ENCODE measurements at regions not wholly inside any gene's neighbourhood (a gene's known extent, or its start where the extent isn't known, plus 50 kb on each side); places are given as distances from the start of the nearest gene placed in this dataset.

DNA sequence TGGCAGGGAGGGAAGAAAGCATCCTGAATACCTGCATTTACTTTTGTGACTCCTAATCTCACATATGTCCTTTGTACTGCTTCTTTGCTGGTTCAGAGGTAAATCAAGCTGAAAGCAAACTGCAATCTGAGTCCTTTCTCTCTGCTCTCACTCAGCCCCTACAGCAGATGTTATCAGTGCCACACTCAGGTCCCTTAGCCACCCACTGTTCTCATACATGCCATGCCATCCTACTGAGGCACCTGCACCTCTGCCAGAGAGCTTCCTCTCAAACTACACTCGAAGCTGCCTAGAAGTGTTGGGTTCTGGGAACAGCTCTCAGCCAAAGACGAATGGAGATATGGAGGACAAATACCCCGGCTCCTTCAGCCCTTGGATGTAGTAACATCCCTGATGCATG is 244.5 kb downstream of the TXNL1 start:
- no peak for ATAC-seq
- Mint-ChIP-seq H3K9me3 (no peaks in the 10 kb centered on the region), H3K4me3 (no peak overlapping the region), H3K4me1 (ENCODE audit: low read depth) (no peaks in the 10 kb centered on the region), H3K27me3 (ENCODE audit: low read depth) (no peaks in the 10 kb centered on the region), H3K36me3 (ENCODE audit: insufficient read depth) (no peaks in the 10 kb centered on the region)
- DNase-seq, result no peak

DNA sequence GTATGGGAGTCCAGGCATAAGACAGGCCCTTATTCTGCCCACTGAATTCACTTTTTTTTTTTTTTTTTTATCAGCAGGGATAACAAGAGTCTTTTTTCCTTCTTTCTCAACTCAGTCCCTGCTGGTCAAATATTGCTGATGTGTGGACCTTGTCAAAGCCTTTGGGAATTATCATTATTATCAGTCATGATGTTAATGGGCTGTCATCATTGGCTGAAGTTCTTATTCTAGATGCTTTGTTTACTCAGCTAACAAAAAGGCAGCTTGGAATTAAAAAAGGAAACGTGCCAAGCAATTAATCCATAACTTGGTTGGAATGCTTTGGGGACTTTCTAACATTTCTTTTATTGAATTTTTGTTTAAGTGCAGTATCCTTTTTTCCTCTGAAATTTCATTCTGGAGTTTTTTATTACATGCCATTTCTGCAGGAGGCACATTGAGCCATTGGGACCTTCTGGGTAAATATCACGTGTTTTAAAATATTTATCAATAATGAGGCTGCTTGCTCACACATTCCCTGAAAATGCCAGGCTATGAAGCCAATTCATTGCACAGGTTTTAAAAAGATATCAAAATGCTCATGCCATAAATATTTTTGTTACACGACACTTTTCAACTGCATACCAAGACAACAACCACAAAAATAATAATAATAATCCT is 246.3 kb downstream of the TXNL1 start:
- H3K27me3 Mint-ChIP-seq (ENCODE audit: low read depth), result no peaks in the 10 kb centered on the region
- no peaks in the 10 kb centered on the region for H3K36me3 Mint-ChIP-seq (ENCODE audit: insufficient read depth)
- DNase-seq (no peak), ATAC-seq (no peak)
- no peak overlapping the region for H3K4me3 Mint-ChIP-seq
- no peaks in the 10 kb centered on the region for H3K4me1 Mint-ChIP-seq (ENCODE audit: low read depth)
- H3K9me3 Mint-ChIP-seq, result no peaks in the 10 kb centered on the region

DNA sequence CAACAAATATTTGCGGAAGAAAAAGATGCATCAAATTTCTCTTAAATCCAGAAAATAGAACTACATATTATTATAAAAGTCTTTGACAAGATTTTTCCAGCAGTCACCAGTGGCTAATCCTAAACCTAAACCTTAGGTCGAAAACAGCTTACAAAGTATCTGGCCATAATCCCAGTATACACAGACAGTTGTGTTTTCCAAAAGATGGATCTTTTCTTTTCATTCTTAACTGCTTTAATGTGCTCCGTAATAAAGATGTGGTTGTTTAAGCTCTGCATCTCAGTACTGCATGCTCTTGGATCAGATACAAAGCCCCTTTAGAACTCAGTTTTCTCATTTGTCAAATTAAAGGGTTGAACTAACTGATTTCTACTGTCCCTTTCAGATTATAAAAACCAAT is 247.8 kb downstream of the TXNL1 start:
- no peak for DNase-seq
- Mint-ChIP-seq H3K27me3 (ENCODE audit: low read depth) (no peaks in the 10 kb centered on the region), H3K4me1 (ENCODE audit: low read depth) (no peaks in the 10 kb centered on the region), H3K36me3 (ENCODE audit: insufficient read depth) (no peaks in the 10 kb centered on the region), H3K9me3 (no peaks in the 10 kb centered on the region), H3K4me3 (no peak overlapping the region)
- ATAC-seq, result no peak

DNA sequence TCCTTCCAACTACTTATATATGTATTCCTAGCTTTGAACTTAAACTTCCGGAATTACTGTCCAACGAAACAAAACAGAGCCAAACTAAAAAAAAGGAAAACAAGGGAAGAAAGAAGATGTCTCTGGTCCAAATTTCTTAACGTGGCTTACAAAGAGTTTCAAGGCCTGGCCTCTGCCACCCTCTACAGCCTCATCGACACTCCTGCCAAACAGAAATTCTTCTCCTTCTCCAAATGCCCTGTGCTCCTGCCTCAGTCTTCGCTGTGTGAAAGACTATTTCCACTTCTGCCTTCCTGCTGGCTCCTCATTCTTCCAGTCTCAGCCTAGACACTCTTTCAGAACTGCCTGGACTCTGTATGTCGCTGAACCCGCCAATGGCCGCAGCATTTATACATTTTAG is 249.2 kb downstream of the TXNL1 start:
- Mint-ChIP-seq H3K4me3 (no peak overlapping the region), H3K36me3 (ENCODE audit: insufficient read depth) (no peaks in the 10 kb centered on the region), H3K9me3 (no peaks in the 10 kb centered on the region), H3K27me3 (ENCODE audit: low read depth) (no peaks in the 10 kb centered on the region), H3K4me1 (ENCODE audit: low read depth) (no peaks in the 10 kb centered on the region)
- no peak for DNase-seq
- ATAC-seq, result no peak

DNA sequence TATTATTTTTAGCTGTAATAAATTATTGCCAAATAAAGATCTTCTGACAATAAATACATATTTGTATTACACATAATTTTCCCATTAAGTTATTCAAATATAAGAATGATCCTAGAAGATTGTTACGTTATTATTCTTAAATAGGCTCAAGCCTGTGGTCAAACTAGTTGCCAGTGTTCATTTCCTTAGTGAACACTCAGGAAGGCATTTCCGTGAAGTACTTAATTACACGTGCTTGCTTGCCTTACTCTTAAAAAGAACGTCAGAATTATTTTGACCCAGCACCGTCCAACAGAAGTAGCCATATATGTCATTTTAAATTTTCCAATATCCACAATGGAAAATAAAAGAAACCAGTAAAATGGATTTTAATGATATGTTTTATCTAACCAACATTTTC is 249.8 kb downstream of the TXNL1 start:
- Mint-ChIP-seq H3K27me3 (ENCODE audit: low read depth) (no peaks in the 10 kb centered on the region), H3K36me3 (ENCODE audit: insufficient read depth) (no peaks in the 10 kb centered on the region)

DNA sequence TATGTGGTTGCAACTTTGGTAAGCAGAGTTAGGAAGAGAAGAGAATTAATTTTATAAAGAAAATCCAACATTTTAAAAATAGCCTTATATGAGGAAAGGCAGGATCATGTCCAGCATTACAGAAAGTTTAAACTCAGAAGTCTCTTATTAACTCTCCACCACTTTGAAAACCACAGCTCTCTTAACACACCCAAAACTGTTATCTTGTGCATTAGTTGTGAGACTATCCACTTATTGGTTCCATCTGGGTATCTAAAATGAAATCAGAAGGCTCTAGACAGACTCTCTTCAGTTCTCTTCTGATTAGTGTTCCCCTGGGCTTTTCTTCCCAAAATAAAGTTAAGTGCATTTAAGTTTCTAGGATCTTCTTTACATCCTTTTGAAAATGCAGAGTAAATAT is 251.5 kb downstream of the TXNL1 start:
- ATAC-seq, result no peak
- Mint-ChIP-seq H3K36me3 (ENCODE audit: insufficient read depth) (no peaks in the 10 kb centered on the region), H3K4me3 (no peak overlapping the region), H3K9me3 (peaks cover 5% of the 10 kb centered on the region), H3K27me3 (ENCODE audit: low read depth) (no peaks in the 10 kb centered on the region), H3K4me1 (ENCODE audit: low read depth) (no peaks in the 10 kb centered on the region)
- DNase-seq, result no peak

More for the DNA sequence above, 249.8 kb downstream of the TXNL1 start:
- Mint-ChIP-seq H3K4me1 (ENCODE audit: low read depth) (no peaks in the 10 kb centered on the region), H3K4me3 (no peak overlapping the region), H3K9me3 (peaks cover 2% of the 10 kb centered on the region)
- ATAC-seq, result no peak
- DNase-seq, result no peak

DNA sequence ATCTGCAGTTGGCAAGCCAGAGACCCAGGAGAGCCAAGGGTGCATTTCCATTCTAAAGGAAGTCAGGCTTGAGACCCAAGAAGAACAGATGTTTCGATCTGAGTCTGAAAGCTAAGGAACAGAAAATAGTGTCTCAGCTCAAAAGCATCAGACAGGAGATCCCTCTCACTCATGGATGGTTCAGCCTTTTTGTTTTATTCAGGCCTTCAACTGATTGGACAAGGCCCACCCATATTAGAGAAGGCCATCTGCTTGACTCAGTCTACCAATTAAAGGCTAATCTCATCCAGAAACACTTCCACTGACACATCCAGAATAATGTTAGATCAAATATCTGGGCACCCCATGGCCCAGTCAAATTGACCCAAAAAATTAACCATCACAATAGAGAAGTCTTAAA is 255.0 kb downstream of the TXNL1 start:
- H3K9me3 Mint-ChIP-seq, result peaks cover 5% of the 10 kb centered on the region
- peaks cover 1% of the 10 kb centered on the region for H3K27me3 Mint-ChIP-seq (ENCODE audit: low read depth)
- no peak overlapping the region for H3K4me3 Mint-ChIP-seq
- DNase-seq (no peak), ATAC-seq (no peak)
- no peaks in the 10 kb centered on the region for H3K4me1 Mint-ChIP-seq (ENCODE audit: low read depth)
- no peaks in the 10 kb centered on the region for H3K36me3 Mint-ChIP-seq (ENCODE audit: insufficient read depth)

DNA sequence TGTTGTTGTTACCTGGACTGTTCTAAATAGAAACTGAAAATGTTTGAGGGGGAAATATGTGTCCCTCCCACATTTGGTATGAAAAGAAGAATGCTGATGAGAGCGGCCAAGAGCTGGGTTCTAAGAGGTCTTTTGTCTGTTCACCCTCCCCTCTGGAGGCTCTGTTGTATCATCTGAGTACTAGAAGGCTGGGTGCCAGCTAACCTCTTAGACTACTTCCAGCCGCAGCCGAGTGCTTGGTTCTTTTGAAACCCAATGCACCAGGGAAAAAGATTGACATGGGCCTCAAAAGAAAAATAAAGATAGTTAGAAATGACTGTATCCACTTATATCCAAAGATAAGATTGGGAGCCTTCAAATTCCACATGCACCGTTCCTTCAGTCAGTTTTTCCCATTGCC is 255.9 kb downstream of the TXNL1 start:
- Mint-ChIP-seq H3K4me3 (no peak overlapping the region), H3K9me3 (peaks cover 5% of the 10 kb centered on the region), H3K4me1 (ENCODE audit: low read depth) (no peaks in the 10 kb centered on the region), H3K36me3 (ENCODE audit: insufficient read depth) (no peaks in the 10 kb centered on the region), H3K27me3 (ENCODE audit: low read depth) (peaks cover 1% of the 10 kb centered on the region)
- ATAC-seq (no peak), DNase-seq (no peak)

DNA sequence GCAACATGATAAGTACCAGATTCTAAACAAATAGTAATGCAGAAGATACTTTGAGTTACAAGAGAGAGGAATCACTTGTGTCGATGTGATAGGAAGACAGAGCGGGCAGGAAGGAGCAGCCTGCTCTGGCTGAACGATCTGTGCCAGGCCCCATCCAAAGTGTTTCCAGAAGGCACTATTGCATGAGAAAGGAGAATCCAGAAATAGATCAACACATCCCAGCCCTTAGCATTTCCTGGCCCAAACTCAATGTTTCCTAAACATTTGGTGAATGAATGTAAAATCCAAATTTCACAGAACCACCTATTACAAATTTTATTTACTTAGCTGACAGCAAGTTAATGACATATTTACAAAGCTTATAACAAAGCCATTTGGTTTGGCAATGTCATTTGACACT is 257.2 kb downstream of the TXNL1 start:
- Mint-ChIP-seq H3K9me3 (peaks cover 5% of the 10 kb centered on the region), H3K4me1 (ENCODE audit: low read depth) (no peaks in the 10 kb centered on the region), H3K36me3 (ENCODE audit: insufficient read depth) (no peaks in the 10 kb centered on the region), H3K4me3 (no peak overlapping the region), H3K27me3 (ENCODE audit: low read depth) (peaks cover 1% of the 10 kb centered on the region)
- no peak for DNase-seq
- no peak for ATAC-seq

DNA sequence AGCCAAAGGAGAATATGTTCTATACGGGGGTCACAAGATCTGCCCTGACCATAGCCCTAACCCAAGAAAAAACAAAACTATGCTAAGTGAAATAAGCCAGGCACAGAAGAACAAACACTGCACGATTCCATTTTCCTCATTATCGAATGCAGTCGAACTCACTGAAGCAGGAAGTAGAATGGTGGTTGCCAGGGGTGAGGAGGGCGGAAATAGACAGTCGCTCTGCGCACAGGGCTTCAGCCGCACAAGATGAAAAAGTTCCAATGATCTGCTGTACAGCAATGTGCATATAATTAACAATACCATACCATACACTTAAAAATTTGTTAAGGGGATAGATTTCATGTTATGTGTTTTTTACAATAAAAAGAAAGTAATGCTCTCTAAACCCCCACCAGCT is 257.7 kb downstream of the TXNL1 start:
- DNase-seq (no peak), ATAC-seq (no peak)
- Mint-ChIP-seq H3K4me1 (ENCODE audit: low read depth) (no peaks in the 10 kb centered on the region), H3K27me3 (ENCODE audit: low read depth) (peaks cover 3% of the 10 kb centered on the region), H3K36me3 (ENCODE audit: insufficient read depth) (no peaks in the 10 kb centered on the region), H3K9me3 (peaks cover 5% of the 10 kb centered on the region), H3K4me3 (no peak overlapping the region)

DNA sequence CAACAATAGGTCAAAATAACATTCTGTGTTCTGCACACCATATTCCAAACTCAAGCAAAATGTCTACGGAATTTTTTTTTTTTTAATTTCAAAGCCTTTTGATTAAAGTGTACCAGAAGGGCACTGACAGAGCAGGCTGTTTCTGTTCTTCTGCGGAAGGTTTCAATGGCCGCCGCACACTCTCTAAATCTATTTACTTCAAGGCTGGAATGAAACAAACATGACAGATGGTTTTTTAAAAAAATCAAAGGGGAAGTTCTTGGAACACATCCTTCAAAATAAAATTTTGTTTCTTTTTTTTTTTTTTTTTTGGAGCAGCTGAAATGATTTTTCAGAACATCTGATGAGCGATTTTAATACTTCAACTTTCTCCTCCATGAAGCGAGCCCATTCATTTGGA is 259.1 kb downstream of the TXNL1 start:
- no peak overlapping the region for H3K4me3 Mint-ChIP-seq
- ATAC-seq, result no peak
- no peak for DNase-seq
- H3K4me1 Mint-ChIP-seq (ENCODE audit: low read depth), result no peaks in the 10 kb centered on the region
- peaks cover 3% of the 10 kb centered on the region for H3K27me3 Mint-ChIP-seq (ENCODE audit: low read depth)
- H3K9me3 Mint-ChIP-seq, result peaks cover 5% of the 10 kb centered on the region
- H3K36me3 Mint-ChIP-seq (ENCODE audit: insufficient read depth), result no peaks in the 10 kb centered on the region

DNA sequence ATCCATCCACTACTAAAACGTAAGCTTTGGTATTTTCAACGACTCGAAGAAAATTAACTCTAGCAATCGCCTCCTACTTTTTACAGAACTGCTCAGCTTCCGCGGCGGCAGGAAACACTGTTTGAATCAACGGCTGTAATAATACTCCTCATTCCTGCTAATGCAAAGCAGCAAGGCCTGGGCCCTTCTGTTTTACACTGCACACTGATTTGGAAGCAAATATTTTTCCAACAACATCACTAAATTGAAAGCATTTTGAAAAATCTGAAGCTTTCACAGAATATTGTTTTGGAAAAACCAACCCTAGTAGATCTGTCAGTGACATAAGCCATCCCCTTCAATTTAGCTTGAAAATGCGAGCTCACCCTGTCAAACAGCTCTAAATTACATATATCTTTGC is 261.2 kb downstream of the TXNL1 start:
- H3K4me3 Mint-ChIP-seq, result no peak overlapping the region
- peaks cover 3% of the 10 kb centered on the region for H3K27me3 Mint-ChIP-seq (ENCODE audit: low read depth)
- H3K36me3 Mint-ChIP-seq (ENCODE audit: insufficient read depth), result no peaks in the 10 kb centered on the region
- no peak for ATAC-seq
- no peaks in the 10 kb centered on the region for H3K9me3 Mint-ChIP-seq
- no peak for DNase-seq
- no peaks in the 10 kb centered on the region for H3K4me1 Mint-ChIP-seq (ENCODE audit: low read depth)

DNA sequence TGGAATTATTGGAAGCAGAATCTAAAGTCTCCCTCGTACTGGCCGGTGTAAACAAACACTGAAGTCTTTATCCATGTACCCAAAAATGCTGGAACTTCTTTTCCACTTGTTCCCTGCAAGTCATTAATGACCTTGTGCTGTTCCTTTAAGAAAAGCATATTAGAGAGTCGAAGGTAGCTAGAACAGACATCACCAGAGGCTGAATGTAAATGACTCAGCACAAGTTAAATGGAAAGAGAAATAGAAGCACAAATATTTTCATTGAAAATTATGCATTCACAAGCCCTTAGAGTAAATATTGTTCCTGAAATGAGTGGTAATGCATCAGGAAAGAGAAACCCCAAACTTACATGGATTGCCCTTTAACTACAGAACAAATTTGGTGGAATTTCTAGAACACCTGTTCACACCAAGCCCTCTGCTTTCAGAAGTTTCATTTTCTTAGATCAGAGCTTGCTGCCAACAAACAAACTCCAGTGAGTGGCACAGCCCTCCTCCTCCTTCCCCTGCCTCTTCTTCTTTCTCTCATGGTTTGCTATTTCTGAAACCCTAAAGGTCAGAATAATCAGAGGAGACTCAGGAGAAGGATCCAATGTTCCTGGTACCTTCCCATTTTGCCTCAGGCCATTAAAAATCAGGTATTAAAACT is 264.3 kb downstream of the TXNL1 start:
- no peaks in the 10 kb centered on the region for H3K9me3 Mint-ChIP-seq
- peaks cover 2% of the 10 kb centered on the region for H3K27me3 Mint-ChIP-seq (ENCODE audit: low read depth)
- H3K36me3 Mint-ChIP-seq (ENCODE audit: insufficient read depth), result no peaks in the 10 kb centered on the region
- H3K4me1 Mint-ChIP-seq (ENCODE audit: low read depth), result no peaks in the 10 kb centered on the region
- ATAC-seq (no peak), DNase-seq (no peak)
- H3K4me3 Mint-ChIP-seq, result no peak overlapping the region

DNA sequence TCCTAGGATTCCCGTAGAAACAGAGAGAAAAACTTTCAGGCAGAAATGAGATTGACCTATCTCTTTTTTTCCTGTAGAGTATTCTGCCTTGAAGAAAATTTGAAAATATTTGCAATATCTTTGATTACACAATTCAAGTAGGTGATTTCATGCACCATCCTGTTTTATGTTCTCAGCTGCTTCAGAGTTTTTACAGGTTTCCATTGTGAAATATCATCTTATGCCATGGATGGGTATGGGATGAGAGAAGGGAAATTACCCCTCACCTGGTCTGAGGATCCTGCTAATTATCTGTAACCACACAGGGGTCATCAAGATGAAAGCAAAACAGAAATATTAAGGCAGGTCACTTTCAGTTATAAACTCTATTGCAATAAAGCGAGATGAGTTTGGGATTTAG is 264.8 kb downstream of the TXNL1 start:
- no peak for ATAC-seq
- Mint-ChIP-seq H3K4me1 (ENCODE audit: low read depth) (no peaks in the 10 kb centered on the region), H3K27me3 (ENCODE audit: low read depth) (peaks cover 2% of the 10 kb centered on the region), H3K4me3 (no peak overlapping the region), H3K36me3 (ENCODE audit: insufficient read depth) (no peaks in the 10 kb centered on the region), H3K9me3 (no peaks in the 10 kb centered on the region)
- no peak for DNase-seq

DNA sequence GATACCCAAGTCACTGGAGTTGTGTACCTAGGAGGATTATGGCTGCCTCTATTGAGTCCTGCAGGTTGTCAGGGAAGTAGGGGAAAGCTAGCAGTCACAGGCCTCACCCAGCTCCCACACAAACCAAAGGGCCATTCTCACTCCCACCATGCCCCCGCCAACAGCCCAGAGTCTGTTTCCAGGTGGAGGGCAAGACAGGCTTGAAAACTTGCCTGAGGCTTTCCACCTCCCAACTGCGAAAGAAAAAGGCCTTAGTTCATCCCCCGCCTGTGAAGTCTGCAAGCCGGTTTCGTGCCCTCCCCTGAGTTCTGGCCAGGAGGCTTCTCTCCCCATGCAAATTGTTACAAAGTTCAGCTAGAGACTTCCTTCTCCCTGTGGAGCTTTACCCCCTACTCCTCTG is 270.3 kb downstream of the TXNL1 start:
- Mint-ChIP-seq H3K27me3 (ENCODE audit: low read depth) (peaks cover 5% of the 10 kb centered on the region), H3K9me3 (peaks cover 6% of the 10 kb centered on the region), H3K4me3 (no peak overlapping the region), H3K4me1 (ENCODE audit: low read depth) (no peaks in the 10 kb centered on the region), H3K36me3 (ENCODE audit: insufficient read depth) (no peaks in the 10 kb centered on the region)
- DNase-seq (no peak), ATAC-seq (no peak)
